ENCODE measurements at regions not wholly inside any gene's neighbourhood (a gene's known extent, or its start where the extent isn't known, plus 50 kb on each side); places are given as distances from the start of the nearest gene placed in this dataset.
A peak's percentile ranks its signal among the peaks of the same experiment; 100 is the strongest.

GRCh38 chr10:46228563-46229071, 58.2 kb upstream of the ANTXRL start:
- POLR2A ChIA-PET: interaction anchor here (1.1 kb wide), 2 partner anchors 8 to 11 kb away, joined by 3 to 4 read pairs; no protein-coding TSS in a partner anchor
- CTCF ChIA-PET (ENCODE audit: low intra/inter-chr PET ratio): interaction anchor here (1.2 to 1.3 kb wide), 2 partner anchors 317 to 336 kb away, joined by 4 to 5 read pairs; no protein-coding TSS in a partner anchor
- BruUV-seq (replicated peaks): no TSS peak
- in situ Hi-C loops (cut with MboI) (loop anchor here (25.0 kb wide), 1 partner anchor 991 kb away; no protein-coding TSS in a partner anchor), intact Hi-C loops (cut with micrococcal nuclease) (loop anchor here (5.0 kb wide), 2 partner anchors 99 to 201 kb away; no protein-coding TSS in a partner anchor)
- peak; percentile 96 for ATAC-seq
- Histone ChIP-seq H2AFZ (ENCODE audit: low read depth, low read length) (no peak overlapping the region; the same call in 1 of the 2 replicates), H3K9me1 (ENCODE audit: control insufficient read depth, insufficient read depth, low read length) (no peaks in the 10 kb centered on the region), H3K27me3 (ENCODE audit: control insufficient read depth in 2 of 2, insufficient read depth in 2 of 2, low read length in 2 of 2) (peaks cover 0 to 14% of the 10 kb centered on the region in 2 experiments; a peak in 1 of 5 replicates), H3K4me3 (no peak overlapping the region), H3K9me3 (replicated peaks; ENCODE audit: control insufficient read depth, insufficient read depth, low read depth, low read length) (no peaks in the 10 kb centered on the region), H3K79me2 (ENCODE audit: control insufficient read depth, insufficient read depth, low read length) (no peaks in the 10 kb centered on the region), H3K36me3 (ENCODE audit: control insufficient read depth, insufficient read depth, low read length) (no peaks in the 10 kb centered on the region), H3K27ac (ENCODE audit: extremely low read depth, low read depth, low read length) (no peak overlapping the region), H3K4me1 (replicated peaks in 1 of 2; ENCODE audit: control insufficient read depth in 2 of 2, insufficient read depth in 2 of 2, low read length in 2 of 2) (peaks cover 0 to 6% of the 10 kb centered on the region in 2 experiments; a peak in 2 of 5 replicates), H4K20me1 (replicated peaks; ENCODE audit: control insufficient read depth, insufficient read depth, low read length) (no peaks in the 10 kb centered on the region), H3K9ac (ENCODE audit: insufficient read depth in 1 of 2, low read depth in 2 of 2, low read length in 2 of 2) (peak overlapping the region in 1 of 2 experiments; percentile 40; a peak in 1 of 4 replicates), H3K4me2 (ENCODE audit: insufficient read depth, low read length) (no peak overlapping the region; the same call in 1 of the 2 replicates)
- 2% methylated on average over 7 of the region's 7 CpGs for WGBS (ENCODE audit: insufficient coverage, low coverage, missing lambda C conversion rate)
- FAIRE-seq: no peak
- DNase-seq (ENCODE audit: extremely low read depth in 1 of 4, low spot score in 3 of 4): peak; percentile 77 to 83 (median 80)
- TF ChIP-seq MAZ (CRISPR knock-in tag; conservative IDR thresholded peaks at IDR 0.05 in 1 of 2, IDR thresholded peaks at IDR 0.05 in 1 of 2) (peak in 1 of 2 experiments; percentile 40; a peak in 1 of 4 replicates), HLTF (IDR thresholded peaks at IDR 0.05) (no peak), EGR1 (conservative IDR thresholded peaks at IDR 0.05) (peak; percentile 51), DIDO1 (tag; IDR thresholded peaks at IDR 0.05; ENCODE audit: low read depth) (no peak), ZHX1 (conservative IDR thresholded peaks at IDR 0.05; ENCODE audit: low read length) (no peak), BRCA1 (IDR thresholded peaks at IDR 0.05) (no peak), BRCA1 (CRISPR knock-in tag; IDR thresholded peaks at IDR 0.05) (0 out of 2 replicates have a peak, but pooled peaks have one; percentile 21), TEAD1 (CRISPR knock-in tag; IDR thresholded peaks at IDR 0.05) (peak in 1 of 2 experiments; percentile 80; a peak in 2 of 4 replicates), STAG1 (CRISPR knock-in tag; IDR thresholded peaks at IDR 0.05; ENCODE audit: borderline replicate concordance) (peak; percentile 92), ID3 (CRISPR knock-in tag; IDR thresholded peaks at IDR 0.05) (no peak), ID3 (tag; IDR thresholded peaks at IDR 0.05) (0 out of 2 replicates have a peak, but pooled peaks have one; percentile 23), GATAD2A (IDR thresholded peaks at IDR 0.05) (0 out of 2 replicates have a peak, but pooled peaks have one; percentile 24), RNF2 (IDR thresholded peaks at IDR 0.05) (no peak), MEF2A (IDR thresholded peaks at IDR 0.05; ENCODE audit: control insufficient read depth, low read depth, low read length) (no peak), ZKSCAN1 (IDR thresholded peaks at IDR 0.05; ENCODE audit: low read depth, low read length) (peak; percentile 44; the same call in 1 of the 2 replicates), KLF16 (IDR thresholded peaks at IDR 0.05) (0 out of 2 replicates have a peak, but pooled peaks have one; percentile 5), SRSF3 (IDR thresholded peaks at IDR 0.05; ENCODE audit: insufficient read depth, low read length) (no peak), CTCF (IDR thresholded peaks at IDR 0.05 in 2 of 3, conservative IDR thresholded peaks at IDR 0.05 in 1 of 3; ENCODE audit: insufficient read depth in 2 of 3, low read depth in 1 of 3, low read length in 3 of 3) (peak; percentile 96 to 97 (median 97)), ZBTB17 (CRISPR knock-in tag; IDR thresholded peaks at IDR 0.05) (no peak)

Measured in K562 (cell line).